Loucy (cell line): ENCODE measurements at regions not wholly inside any gene's neighbourhood (a gene's known extent, or its start where the extent isn't known, plus 50 kb on each side); places are given as distances from the start of the nearest gene placed in this dataset.

Experiments used
- H2AFZ ChIP-seq: fragments of 200-600 bp; sonication (generic); 2 replicates; pipeline ENCODE4 v1.6.0; 2016; ENCODE audit warnings: antibody characterized with exemption, mild to moderate bottlenecking, low read length, moderate library complexity
- H3F3A ChIP-seq: fragments of 200-600 bp; 2 replicates; pipeline ENCODE4 v1.6.0; 2016; ENCODE audit warnings: antibody characterized with exemption, low read depth, mild to moderate bottlenecking
- H3K27me3 ChIP-seq: fragments of 200-600 bp; sonication (generic); 2 replicates; pipeline ENCODE4 v1.6.1; 2014; ENCODE audit warnings: low read length, mild to moderate bottlenecking; ENCODE audit not compliant: insufficient read depth, poor library complexity, severe bottlenecking
- H3K36me3 ChIP-seq: fragments of 200-600 bp; sonication (generic); 2 replicates; pipeline ENCODE4 v1.6.1; 2016; ENCODE audit warnings: low read length; ENCODE audit not compliant: insufficient read depth
- H3K4me1 ChIP-seq: fragments of 200-600 bp; sonication (generic); 2 replicates; pipeline ENCODE4 v1.5.1; 2014; ENCODE audit warnings: low read length, mild to moderate bottlenecking; ENCODE audit not compliant: insufficient read depth, poor library complexity, severe bottlenecking
- H3K4me2 ChIP-seq: fragments of 200-600 bp; sonication (generic); 2 replicates; pipeline ENCODE4 v1.6.0; 2014; ENCODE audit warnings: antibody characterized with exemption, low read length, low read depth, mild to moderate bottlenecking; ENCODE audit not compliant: poor library complexity, severe bottlenecking
- H3K4me3 ChIP-seq: fragments of 200-600 bp; sonication (generic); 2 replicates; pipeline ENCODE4 v1.5.1; 2014; ENCODE audit warnings: low read length, mild to moderate bottlenecking, mixed read lengths; ENCODE audit not compliant: poor library complexity, severe bottlenecking
- H3K79me2 ChIP-seq: fragments of 200-600 bp; sonication (generic); 2 replicates; pipeline ENCODE4 v1.6.1; 2014; ENCODE audit warnings: low read length; ENCODE audit not compliant: insufficient read depth
- H3K9ac ChIP-seq: fragments of 200-600 bp; sonication (generic); 2 replicates; pipeline ENCODE4 v1.6.0; 2014; ENCODE audit warnings: mild to moderate bottlenecking, low read depth, low read length, moderate library complexity; ENCODE audit not compliant: poor library complexity, severe bottlenecking
- H3K9me2 ChIP-seq: fragments of 200-600 bp; sonication (generic); replicated peaks from 2 replicates; pipeline ENCODE4 v1.6.1; 2016; ENCODE audit warnings: low read depth, low read length, mixed read lengths
- H3K9me3 ChIP-seq: fragments of 200-600 bp; sonication (generic); 2 replicates; pipeline ENCODE4 v1.6.1; 2014; ENCODE audit warnings: mild to moderate bottlenecking, antibody characterized with exemption, low read length, low read depth; ENCODE audit not compliant: insufficient read depth
- H4K20me1 ChIP-seq: fragments of 200-600 bp; sonication (generic); 2 replicates; pipeline ENCODE4 v1.6.0; 2014; ENCODE audit warnings: antibody characterized with exemption, low read length, mild to moderate bottlenecking; ENCODE audit not compliant: insufficient read depth, poor library complexity, severe bottlenecking
- CTCF ChIP-seq: fragments of 200-600 bp; sonication (generic); conservative IDR thresholded peaks from 2 replicates; pipeline ENCODE4 v1.5.1; 2014; ENCODE audit warnings: mild to moderate bottlenecking, antibody characterized with exemption, low read length
- EZH2phosphoT487 ChIP-seq: fragments of 200-600 bp; IDR thresholded peaks from 2 replicates; pipeline ENCODE4 v1.6.1; 2018; ENCODE audit warnings: antibody characterized with exemption, mild to moderate bottlenecking, moderate library complexity, borderline replicate concordance

- Histone ChIP-seq H3K27me3 (no peaks in the 10 kb centered on the region), H3K9me2 (no peaks in the 10 kb centered on the region), H2AFZ (no peak overlapping the region), H3K4me2 (no peak overlapping the region), H3K79me2 (no peaks in the 10 kb centered on the region), H3K9me3 (peaks cover 7% of the 10 kb centered on the region; the same call in 1 of the 2 replicates), H3F3A (no peaks in the 10 kb centered on the region), H3K36me3 (no peaks in the 10 kb centered on the region), H3K4me1 (no peaks in the 10 kb centered on the region), H3K4me3 (no peak overlapping the region), H4K20me1 (no peaks in the 10 kb centered on the region), H3K9ac (no peak overlapping the region)
- TF ChIP-seq EZH2phosphoT487 = no peak
- no peak for TF ChIP-seq CTCF
These were observed 190.8 kb upstream of the TMEM132C start for GRCh38 chr12:128076188-128076587.

GRCh38 chr12:128077211-128077916 lies 189.6 kb upstream of the TMEM132C start:
- H3K9me2 ChIP-seq = no peaks in the 10 kb centered on the region
- no peak overlapping the region for H3K9ac ChIP-seq
- H3K36me3 ChIP-seq = no peaks in the 10 kb centered on the region
- H3K4me1 ChIP-seq = no peaks in the 10 kb centered on the region
- no peak overlapping the region for H3K4me2 ChIP-seq
- H4K20me1 ChIP-seq = no peaks in the 10 kb centered on the region
- H3F3A ChIP-seq = no peaks in the 10 kb centered on the region
- H2AFZ ChIP-seq = no peak overlapping the region
- TF ChIP-seq EZH2phosphoT487 (no peak), CTCF (no peak)
- peaks cover 10% of the 10 kb centered on the region; the same call in 1 of the 2 replicates for H3K9me3 ChIP-seq
- no peaks in the 10 kb centered on the region for H3K27me3 ChIP-seq
- H3K79me2 ChIP-seq = no peaks in the 10 kb centered on the region
- H3K4me3 ChIP-seq = no peak overlapping the region

- Histone ChIP-seq H4K20me1 (no peaks in the 10 kb centered on the region), H3K4me2 (no peak overlapping the region), H3K9me2 (no peaks in the 10 kb centered on the region), H3K27me3 (no peaks in the 10 kb centered on the region), H3K36me3 (no peaks in the 10 kb centered on the region), H2AFZ (no peak overlapping the region), H3F3A (no peaks in the 10 kb centered on the region), H3K4me3 (no peak overlapping the region), H3K9me3 (peaks cover 10% of the 10 kb centered on the region; the same call in 1 of the 2 replicates), H3K4me1 (no peaks in the 10 kb centered on the region), H3K79me2 (no peaks in the 10 kb centered on the region), H3K9ac (no peak overlapping the region)
- TF ChIP-seq EZH2phosphoT487 (no peak), CTCF (no peak)
These were observed 189.1 kb upstream of the TMEM132C start for GRCh38 chr12:128077917-128078298.
